ENCODE measurements at regions not wholly inside any gene's neighbourhood (a gene's known extent, or its start where the extent isn't known, plus 50 kb on each side); places are given as distances from the start of the nearest gene placed in this dataset.

- TF ChIP-seq, protein P1, sequence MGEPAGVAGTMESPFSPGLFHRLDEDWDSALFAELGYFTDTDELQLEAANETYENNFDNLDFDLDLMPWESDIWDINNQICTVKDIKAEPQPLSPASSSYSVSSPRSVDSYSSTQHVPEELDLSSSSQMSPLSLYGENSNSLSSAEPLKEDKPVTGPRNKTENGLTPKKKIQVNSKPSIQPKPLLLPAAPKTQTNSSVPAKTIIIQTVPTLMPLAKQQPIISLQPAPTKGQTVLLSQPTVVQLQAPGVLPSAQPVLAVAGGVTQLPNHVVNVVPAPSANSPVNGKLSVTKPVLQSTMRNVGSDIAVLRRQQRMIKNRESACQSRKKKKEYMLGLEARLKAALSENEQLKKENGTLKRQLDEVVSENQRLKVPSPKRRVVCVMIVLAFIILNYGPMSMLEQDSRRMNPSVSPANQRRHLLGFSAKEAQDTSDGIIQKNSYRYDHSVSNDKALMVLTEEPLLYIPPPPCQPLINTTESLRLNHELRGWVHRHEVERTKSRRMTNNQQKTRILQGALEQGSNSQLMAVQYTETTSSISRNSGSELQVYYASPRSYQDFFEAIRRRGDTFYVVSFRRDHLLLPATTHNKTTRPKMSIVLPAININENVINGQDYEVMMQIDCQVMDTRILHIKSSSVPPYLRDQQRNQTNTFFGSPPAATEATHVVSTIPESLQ (CRISPR knock-in tag; IDR thresholded peaks at IDR 0.05) = no peak
- no peak for TF ChIP-seq E2F1 (CRISPR knock-in tag; IDR thresholded peaks at IDR 0.05)
- no peak for TF ChIP-seq CTCF (IDR thresholded peaks at IDR 0.05)
- TF ChIP-seq, protein P2, sequence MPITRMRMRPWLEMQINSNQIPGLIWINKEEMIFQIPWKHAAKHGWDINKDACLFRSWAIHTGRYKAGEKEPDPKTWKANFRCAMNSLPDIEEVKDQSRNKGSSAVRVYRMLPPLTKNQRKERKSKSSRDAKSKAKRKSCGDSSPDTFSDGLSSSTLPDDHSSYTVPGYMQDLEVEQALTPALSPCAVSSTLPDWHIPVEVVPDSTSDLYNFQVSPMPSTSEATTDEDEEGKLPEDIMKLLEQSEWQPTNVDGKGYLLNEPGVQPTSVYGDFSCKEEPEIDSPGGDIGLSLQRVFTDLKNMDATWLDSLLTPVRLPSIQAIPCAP (CRISPR knock-in tag; IDR thresholded peaks at IDR 0.05) = no peak
- TF ChIP-seq CBFB (CRISPR knock-in tag; IDR thresholded peaks at IDR 0.05; ENCODE audit: low read depth) = no peak
- TF ChIP-seq FOXJ3 (CRISPR knock-in tag; IDR thresholded peaks at IDR 0.05; ENCODE audit: borderline replicate concordance) = no peak
- no peak for TF ChIP-seq JAZF1 (CRISPR knock-in tag; IDR thresholded peaks at IDR 0.05)
- no peak for TF ChIP-seq FOXP4 (CRISPR knock-in tag; IDR thresholded peaks at IDR 0.05)
- no peak for TF ChIP-seq ZSCAN18 (CRISPR knock-in tag; IDR thresholded peaks at IDR 0.05)
- TF ChIP-seq ATF3 (CRISPR knock-in tag; conservative IDR thresholded peaks at IDR 0.05) = no peak
- TF ChIP-seq ZNF121 (CRISPR knock-in tag; IDR thresholded peaks at IDR 0.05) = no peak
- no peak for TF ChIP-seq MYBL2 (CRISPR knock-in tag; IDR thresholded peaks at IDR 0.05)
- TF ChIP-seq MAX (CRISPR knock-in tag; IDR thresholded peaks at IDR 0.05) = no peak
These were observed 1045.8 kb downstream of the CNTNAP5 start for GRCh38 chr2:125070726-125071505.

Measured in WTC11 (cell line).